SJCRH30 (cell line): ENCODE measurements at regions not wholly inside any gene's neighbourhood (a gene's known extent, or its start where the extent isn't known, plus 50 kb on each side); places are given as distances from the start of the nearest gene placed in this dataset.

Experiments used
- DNase-seq, 2 experiments: peaks; one replicate each; pipeline ENCODE4 v3.0.0-alpha.2; 2015 to 2020
- H3K27ac ChIP-seq: fragments of 250-450 bp; sonication (Bioruptor Pico); 2 replicates; pipeline ENCODE4 v1.5.1; 2020; ENCODE audit warnings: mild to moderate bottlenecking, moderate library complexity
- H3K27me3 ChIP-seq: fragments of 250-450 bp; sonication (Bioruptor Pico); 2 replicates; pipeline ENCODE4 v1.5.1; 2020; ENCODE audit warnings: mild to moderate bottlenecking, moderate library complexity
- H3K36me3 ChIP-seq: fragments of 250-450 bp; sonication (Bioruptor Pico); 2 replicates; pipeline ENCODE4 v1.5.1; 2020; ENCODE audit warnings: mild to moderate bottlenecking, moderate library complexity
- H3K4me1 ChIP-seq: fragments of 250-450 bp; sonication (Bioruptor Pico); 2 replicates; pipeline ENCODE4 v1.5.1; 2020; ENCODE audit warnings: mild to moderate bottlenecking, moderate library complexity
- H3K4me3 ChIP-seq: fragments of 250-450 bp; sonication (Bioruptor Pico); 2 replicates; pipeline ENCODE4 v1.5.1; 2020; ENCODE audit warnings: mild to moderate bottlenecking, moderate library complexity
- H3K9me3 ChIP-seq: fragments of 250-450 bp; sonication (Bioruptor Pico); replicated peaks from 2 replicates; pipeline ENCODE4 v1.5.1; 2020; ENCODE audit warnings: mild to moderate bottlenecking, moderate library complexity

- peak overlapping the region; percentile 46 for H3K27ac ChIP-seq
- H3K4me1 ChIP-seq, result peaks cover 24% of the 10 kb centered on the region
- no peaks in the 10 kb centered on the region for H3K36me3 ChIP-seq
- no peaks in the 10 kb centered on the region for H3K27me3 ChIP-seq
- DNase-seq, result peak; percentile 55 to 84
- no peak overlapping the region for H3K4me3 ChIP-seq
- no peaks in the 10 kb centered on the region for H3K9me3 ChIP-seq
Measured at GRCh38 chr1:58905628-58906221, 121.9 kb upstream of the JUN start.

DNA sequence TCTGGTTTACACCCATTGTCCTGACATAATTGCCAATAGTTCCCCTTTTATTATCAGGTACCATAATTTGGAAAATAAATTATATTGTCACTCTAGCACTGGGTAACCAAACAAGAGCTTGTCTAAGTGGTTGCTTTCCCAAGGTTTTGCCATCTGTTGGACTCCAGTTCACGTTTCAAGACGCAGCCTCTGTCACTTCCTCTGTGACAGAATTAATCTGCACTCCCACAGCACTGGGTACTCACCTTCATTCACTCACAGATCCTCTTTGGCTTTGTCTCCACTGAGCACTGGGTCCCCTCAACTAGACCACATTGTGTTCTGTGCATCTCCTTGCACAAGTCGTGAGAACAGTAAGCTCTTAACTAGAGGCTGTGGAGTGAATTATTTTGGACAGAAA, 123.6 kb upstream of the JUN start:
- Histone ChIP-seq H3K4me3 (no peak overlapping the region), H3K36me3 (no peaks in the 10 kb centered on the region), H3K4me1 (peaks cover 15% of the 10 kb centered on the region), H3K27ac (no peak overlapping the region), H3K27me3 (no peaks in the 10 kb centered on the region), H3K9me3 (no peaks in the 10 kb centered on the region)
- DNase-seq, result no peak

DNA sequence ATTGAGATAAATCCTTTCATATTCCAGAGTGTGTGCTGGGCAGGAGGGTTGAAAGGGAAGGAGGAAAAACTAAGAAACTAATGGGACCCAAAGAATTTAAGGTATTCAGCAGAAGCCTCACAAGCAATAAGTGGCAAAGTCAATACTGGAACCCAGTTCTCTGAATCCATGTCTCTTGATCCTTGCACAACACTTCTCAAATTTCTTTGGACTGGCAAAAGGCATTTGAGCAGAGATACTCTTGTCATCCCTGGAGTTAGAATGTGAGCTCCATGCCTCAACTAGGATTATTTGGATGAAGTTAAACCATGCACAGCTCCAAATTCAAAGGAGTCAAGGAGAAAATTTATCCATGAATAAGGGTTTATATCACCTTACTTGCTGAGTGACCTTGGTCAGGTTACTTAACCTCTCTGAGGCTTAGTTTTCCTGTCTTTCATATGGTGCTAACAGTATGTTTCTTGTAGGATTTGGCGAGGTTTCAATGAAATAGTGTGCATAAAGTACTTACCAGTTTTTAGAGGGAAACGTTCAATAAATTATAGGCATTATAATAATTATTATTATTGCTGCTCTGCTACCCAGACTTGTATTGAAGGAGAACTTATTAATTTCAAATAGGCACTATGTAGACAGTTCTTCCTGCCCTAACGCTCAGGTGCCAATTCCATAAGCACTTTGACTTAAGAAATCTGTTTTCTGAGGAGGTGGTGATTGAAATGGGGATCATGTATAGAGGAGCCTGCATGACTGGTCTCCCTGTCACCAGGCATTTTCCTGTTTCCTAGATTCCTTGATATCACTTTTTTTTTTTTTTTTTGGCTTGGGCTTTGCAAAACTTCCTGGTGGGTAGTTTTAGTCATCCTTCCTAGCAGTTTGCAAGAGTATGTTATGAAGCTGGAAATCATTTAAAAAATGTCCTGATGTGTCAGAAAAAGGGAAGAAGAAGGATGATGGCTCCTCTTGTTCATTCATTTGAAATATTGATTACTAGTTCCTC, 125.0 kb upstream of the JUN start:
- DNase-seq, result no peak
- no peaks in the 10 kb centered on the region for H3K36me3 ChIP-seq
- H3K27ac ChIP-seq, result no peak overlapping the region
- peaks cover 15% of the 10 kb centered on the region for H3K4me1 ChIP-seq
- H3K9me3 ChIP-seq, result no peaks in the 10 kb centered on the region
- H3K4me3 ChIP-seq, result no peak overlapping the region
- H3K27me3 ChIP-seq, result no peaks in the 10 kb centered on the region

GRCh38 chr1:58909914-58910681, 126.3 kb upstream of the JUN start:
- Histone ChIP-seq H3K27me3 (no peaks in the 10 kb centered on the region), H3K36me3 (no peaks in the 10 kb centered on the region), H3K4me3 (no peak overlapping the region), H3K27ac (no peak overlapping the region), H3K4me1 (peaks cover 14% of the 10 kb centered on the region), H3K9me3 (0 out of 2 replicates have a peak, but pooled peaks cover 4% of the 10 kb centered on the region)
- DNase-seq, result no peak

DNA sequence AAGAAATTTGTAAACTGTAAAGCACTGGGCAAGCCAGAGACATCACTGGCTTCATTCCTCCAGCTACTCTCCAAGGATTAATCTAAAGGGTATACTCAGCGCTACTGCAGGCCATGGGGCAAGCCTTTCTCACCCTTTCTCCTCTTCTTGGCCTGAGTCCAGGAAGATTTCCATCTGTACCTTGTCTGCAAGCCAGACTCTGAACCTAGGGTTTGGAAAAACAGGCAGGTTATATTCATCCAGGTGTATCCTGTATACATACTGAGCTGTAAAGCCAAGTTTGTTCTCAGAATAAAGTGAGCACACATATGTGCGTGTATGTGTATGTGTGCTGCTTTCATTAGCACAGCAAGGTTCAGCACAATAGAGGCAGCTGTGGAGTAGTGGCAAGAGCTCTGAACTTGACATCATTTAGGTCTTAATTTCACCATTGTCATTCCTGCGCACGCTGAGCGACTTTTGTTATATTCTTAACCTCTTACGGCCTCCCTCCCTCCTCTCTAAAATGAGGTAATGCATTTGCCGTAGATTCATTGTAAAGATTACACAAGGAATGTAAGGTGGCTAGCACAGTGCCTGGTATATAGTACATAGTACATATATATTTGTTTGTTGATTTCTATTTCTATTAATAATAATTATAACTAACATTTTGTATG, 128.1 kb upstream of the JUN start:
- 0 out of 2 replicates have a peak, but pooled peaks cover 6% of the 10 kb centered on the region for H3K9me3 ChIP-seq
- H3K27me3 ChIP-seq, result no peaks in the 10 kb centered on the region
- H3K4me1 ChIP-seq, result no peaks in the 10 kb centered on the region
- no peak overlapping the region for H3K4me3 ChIP-seq
- no peak for DNase-seq
- H3K27ac ChIP-seq, result no peak overlapping the region
- H3K36me3 ChIP-seq, result no peaks in the 10 kb centered on the region

DNA sequence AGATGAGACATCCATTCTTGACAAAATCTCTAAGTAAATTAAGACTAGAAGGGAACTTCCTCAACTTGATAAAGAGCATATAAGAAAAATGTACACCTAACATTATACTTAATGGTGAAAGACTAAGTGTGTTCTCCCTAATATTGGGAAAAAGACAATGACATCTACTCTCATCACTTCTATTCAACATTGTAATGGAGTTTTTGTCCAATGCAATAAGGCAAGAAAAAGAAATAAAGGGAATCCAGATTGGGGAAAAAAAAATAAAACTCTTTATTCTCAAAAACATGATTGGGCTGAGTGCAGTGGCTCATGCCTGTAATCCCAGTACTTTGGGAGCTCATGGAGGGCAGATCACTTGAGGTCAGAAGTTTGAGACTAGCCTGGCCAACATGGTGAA, 131.1 kb upstream of the JUN start:
- Histone ChIP-seq H3K36me3 (no peaks in the 10 kb centered on the region), H3K27me3 (no peaks in the 10 kb centered on the region), H3K4me3 (no peak overlapping the region), H3K4me1 (no peaks in the 10 kb centered on the region), H3K9me3 (0 out of 2 replicates have a peak, but pooled peaks cover 6% of the 10 kb centered on the region), H3K27ac (no peak overlapping the region)
- no peak for DNase-seq

GRCh38 chr1:58917436-58917835, 133.6 kb upstream of the JUN start:
- Histone ChIP-seq H3K36me3 (no peaks in the 10 kb centered on the region), H3K27me3 (no peaks in the 10 kb centered on the region), H3K4me1 (0 out of 2 replicates have a peak, but pooled peaks cover under 1% of the 10 kb centered on the region), H3K27ac (no peak overlapping the region), H3K4me3 (no peak overlapping the region), H3K9me3 (0 out of 2 replicates have a peak, but pooled peaks cover 6% of the 10 kb centered on the region)
- DNase-seq, result no peak

- H3K27ac ChIP-seq, result no peak overlapping the region
- H3K9me3 ChIP-seq, result 0 out of 2 replicates have a peak, but pooled peaks cover 6% of the 10 kb centered on the region
- no peak for DNase-seq
- no peaks in the 10 kb centered on the region for H3K27me3 ChIP-seq
- 0 out of 2 replicates have a peak, but pooled peaks cover 4% of the 10 kb centered on the region for H3K4me1 ChIP-seq
- no peak overlapping the region for H3K4me3 ChIP-seq
- no peaks in the 10 kb centered on the region for H3K36me3 ChIP-seq
Measured at GRCh38 chr1:58919226-58919958, 135.5 kb upstream of the JUN start.

DNA sequence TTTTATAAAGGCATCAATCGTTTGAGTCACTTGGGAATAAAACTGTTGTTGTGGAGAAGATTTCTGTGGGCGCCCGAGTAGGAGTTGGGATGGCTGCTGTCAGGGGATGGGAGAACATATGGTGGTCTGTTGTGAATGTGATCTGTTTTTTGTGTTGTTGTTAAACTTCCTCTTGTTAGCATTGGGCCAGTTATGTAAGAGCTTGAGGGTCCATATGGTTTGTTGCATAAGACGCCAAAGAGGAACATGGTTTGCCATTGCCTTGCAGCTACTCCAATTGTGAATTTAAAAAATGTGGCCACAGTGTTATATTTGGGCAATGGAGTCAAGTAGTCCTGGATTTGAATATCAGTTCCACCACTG, 136.1 kb upstream of the JUN start:
- Histone ChIP-seq H3K4me1 (0 out of 2 replicates have a peak, but pooled peaks cover 4% of the 10 kb centered on the region), H3K9me3 (0 out of 2 replicates have a peak, but pooled peaks cover 4% of the 10 kb centered on the region), H3K27ac (no peak overlapping the region), H3K36me3 (no peaks in the 10 kb centered on the region), H3K27me3 (no peaks in the 10 kb centered on the region), H3K4me3 (no peak overlapping the region)
- no peak for DNase-seq

DNA sequence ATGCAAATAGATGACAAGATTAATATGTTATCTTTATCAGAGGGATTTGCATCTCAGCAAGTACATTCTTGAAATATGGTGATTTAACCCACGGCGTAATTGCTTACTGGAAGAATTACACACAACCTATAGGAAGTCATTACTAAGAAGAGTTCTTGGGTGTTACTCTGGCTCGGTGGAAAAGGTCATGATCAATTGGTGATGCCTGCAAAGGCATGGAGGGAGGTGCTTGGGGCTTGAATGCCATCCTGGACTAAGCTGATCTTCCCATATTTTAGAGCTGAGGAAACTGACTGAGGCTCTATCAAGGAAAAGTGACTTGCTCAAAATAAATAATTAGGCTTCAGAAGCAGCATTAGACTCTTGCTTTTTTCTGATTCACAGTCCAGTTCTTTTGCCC, 137.5 kb upstream of the JUN start:
- Histone ChIP-seq H3K36me3 (no peaks in the 10 kb centered on the region), H3K27me3 (no peaks in the 10 kb centered on the region), H3K9me3 (no peaks in the 10 kb centered on the region), H3K4me1 (peaks cover 6% of the 10 kb centered on the region; the same call in 1 of the 2 replicates), H3K27ac (no peak overlapping the region), H3K4me3 (no peak overlapping the region)
- DNase-seq, result no peak

DNA sequence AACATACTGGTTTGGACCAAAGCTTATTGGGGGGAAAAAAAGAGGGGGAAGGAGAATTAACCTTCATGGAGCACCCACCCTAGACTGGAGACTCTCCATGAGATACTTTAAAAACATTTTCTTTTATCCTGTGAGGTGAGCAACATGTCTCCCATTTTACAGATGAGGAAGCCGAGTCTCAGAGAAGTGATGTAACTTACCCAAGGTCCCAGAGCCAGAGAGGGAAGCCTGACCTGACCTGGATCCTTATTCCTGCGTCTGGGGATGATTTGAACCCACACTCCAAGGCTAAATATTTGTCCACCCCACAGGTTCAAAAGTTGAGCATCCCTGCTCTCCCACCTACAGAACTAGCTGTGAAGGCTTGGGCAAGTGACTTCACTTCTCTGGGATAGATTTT, 137.9 kb upstream of the JUN start:
- Histone ChIP-seq H3K9me3 (no peaks in the 10 kb centered on the region), H3K27me3 (no peaks in the 10 kb centered on the region), H3K27ac (no peak overlapping the region; the same call in 1 of the 2 replicates)

DNA sequence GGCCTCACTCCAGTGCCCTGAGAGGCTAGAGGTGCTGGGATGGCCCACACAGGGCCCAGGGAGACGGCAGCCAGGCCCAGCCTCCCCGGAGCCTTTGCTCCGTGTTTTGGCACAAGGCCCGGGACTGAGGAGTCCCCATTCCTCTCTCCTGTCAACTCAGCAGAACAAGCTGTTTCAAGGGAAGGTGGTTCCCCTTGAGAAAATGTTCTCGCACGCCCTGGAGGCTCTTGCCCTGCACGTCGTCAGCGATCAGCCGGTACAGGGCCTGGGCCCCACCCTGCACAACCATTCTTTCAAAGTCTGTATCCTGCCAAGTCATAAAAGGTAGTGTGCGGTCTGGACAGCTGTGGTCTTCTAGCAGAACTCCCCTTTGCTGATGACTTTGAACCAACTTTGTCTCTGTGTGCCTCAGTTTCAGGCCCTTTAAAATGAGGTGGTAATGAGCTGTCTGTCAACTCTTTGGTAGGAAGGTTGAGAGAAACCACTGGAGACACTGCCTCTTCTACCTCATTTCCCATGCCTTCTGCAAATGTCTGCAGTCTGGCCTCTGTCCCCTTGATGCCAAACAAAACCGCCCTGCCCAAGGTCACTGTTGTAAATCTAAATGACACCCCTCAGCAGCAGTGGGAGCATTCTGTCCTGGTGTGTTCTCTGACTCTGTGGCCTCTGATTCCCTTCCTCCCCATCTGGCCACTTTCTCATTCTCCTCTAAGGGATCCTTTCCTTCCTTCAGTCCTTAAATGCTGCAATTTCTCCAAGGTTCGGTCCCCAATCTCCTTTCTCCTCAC, 138.6 kb upstream of the JUN start:
- Histone ChIP-seq H3K27ac (peak overlapping the region; percentile 16; the same call in 1 of the 2 replicates), H3K9me3 (no peaks in the 10 kb centered on the region), H3K36me3 (no peaks in the 10 kb centered on the region), H3K27me3 (no peaks in the 10 kb centered on the region), H3K4me3 (peak overlapping the region; percentile 8), H3K4me1 (peaks cover 11% of the 10 kb centered on the region; the same call in 1 of the 2 replicates)
- DNase-seq, result peak; percentile 65 to 74

More for the DNA sequence above, 137.9 kb upstream of the JUN start:
- no peaks in the 10 kb centered on the region for H3K36me3 ChIP-seq
- H3K4me1 ChIP-seq, result peaks cover 10% of the 10 kb centered on the region; the same call in 1 of the 2 replicates
- DNase-seq, result no peak
- no peak overlapping the region for H3K4me3 ChIP-seq

- Histone ChIP-seq H3K27ac (no peak overlapping the region), H3K27me3 (no peaks in the 10 kb centered on the region), H3K36me3 (no peaks in the 10 kb centered on the region), H3K4me1 (peaks cover 11% of the 10 kb centered on the region; the same call in 1 of the 2 replicates), H3K4me3 (no peak overlapping the region), H3K9me3 (no peaks in the 10 kb centered on the region)
- no peak for DNase-seq
Measured at GRCh38 chr1:58923090-58923470, 139.2 kb upstream of the JUN start.
